ENCODE measurements at regions not wholly inside any gene's neighbourhood (a gene's known extent, or its start where the extent isn't known, plus 50 kb on each side); places are given as distances from the start of the nearest gene placed in this dataset.
A peak's percentile ranks its signal among the peaks of the same experiment; 100 is the strongest.
"Not testable (repeated sequence)": the region's sequence is repeated elsewhere in the genome, so short reads cannot be mapped to it uniquely, and the experiment has no call there.

DNA sequence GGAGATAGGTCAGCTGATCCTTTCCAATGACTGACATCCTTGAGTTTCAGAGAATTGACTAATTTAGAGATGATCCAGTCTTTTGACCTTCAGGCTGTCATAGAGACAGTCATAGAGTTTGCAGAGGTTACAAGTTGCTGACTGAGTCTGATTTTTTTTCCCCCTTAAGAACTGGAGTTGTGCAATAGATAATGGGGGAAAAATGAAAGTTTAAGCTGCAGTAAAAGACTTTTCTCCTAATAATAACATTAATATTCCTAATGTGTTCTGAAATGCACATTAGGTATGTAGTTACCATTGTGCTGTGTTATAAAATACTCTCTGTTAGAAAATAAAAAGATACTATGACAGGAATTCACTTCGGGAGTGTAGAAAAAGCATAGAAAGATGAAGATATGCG lies 876.9 kb upstream of the RAG2 start:
- no peak for DNase-seq

DNA sequence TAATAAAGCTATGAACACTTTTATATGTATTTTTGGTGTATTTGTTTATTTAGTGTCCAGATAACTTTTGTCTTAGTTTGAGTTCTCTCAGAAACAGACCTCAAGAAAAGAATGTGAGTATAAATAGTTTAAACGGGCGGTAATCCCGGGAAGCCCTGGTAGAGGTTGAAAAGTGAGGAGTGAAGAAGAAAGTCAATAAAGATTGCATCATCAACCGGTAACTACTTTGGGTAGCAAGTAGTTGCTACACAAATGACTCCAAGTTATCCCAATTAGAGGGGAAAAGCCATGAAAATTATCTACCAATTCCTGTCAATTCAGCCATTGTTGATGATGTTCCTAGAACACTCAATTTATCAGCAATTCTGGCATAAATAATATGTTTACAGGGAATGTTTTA lies 870.3 kb upstream of the RAG2 start:
- DNase-seq: no peak

DNA sequence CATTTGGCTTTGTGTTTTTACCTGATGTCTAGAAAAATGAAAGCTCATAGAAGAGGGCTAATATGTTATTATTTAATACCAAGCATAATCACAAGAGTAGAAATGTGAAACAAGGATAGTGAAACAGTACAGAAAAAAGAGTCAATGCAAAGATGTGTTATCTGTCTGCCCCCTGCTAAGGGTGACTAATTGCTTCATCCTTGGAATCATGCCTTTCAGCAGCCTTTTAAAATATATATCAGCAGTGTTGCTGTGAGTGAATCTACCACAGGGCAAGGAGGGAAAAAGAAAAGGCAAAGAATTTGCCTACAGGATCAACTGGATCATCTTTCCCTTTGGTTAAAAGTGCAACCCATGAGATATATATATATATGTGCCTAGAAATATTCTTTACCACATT lies 867.2 kb upstream of the RAG2 start:
- DNase-seq: no peak

DNA sequence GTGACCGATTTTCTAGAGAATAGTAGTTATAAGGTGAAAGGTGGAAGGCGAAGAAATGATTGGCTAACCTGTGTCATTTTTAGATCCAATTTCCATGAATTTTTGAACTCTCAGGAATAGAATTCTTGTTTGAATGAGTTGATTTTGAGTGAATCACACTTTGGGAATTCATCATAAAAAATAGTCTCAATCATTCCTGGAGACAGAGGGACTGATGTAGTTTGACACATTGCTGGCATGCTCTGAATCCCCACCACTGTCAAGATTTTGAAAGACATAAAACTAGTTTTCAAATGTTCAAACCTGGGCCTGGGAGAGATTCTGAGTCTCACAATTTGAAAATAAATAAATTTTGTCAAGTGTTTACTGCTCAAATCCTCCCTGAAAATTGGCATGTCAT lies 861.4 kb upstream of the RAG2 start:
- no peak for DNase-seq

DNA sequence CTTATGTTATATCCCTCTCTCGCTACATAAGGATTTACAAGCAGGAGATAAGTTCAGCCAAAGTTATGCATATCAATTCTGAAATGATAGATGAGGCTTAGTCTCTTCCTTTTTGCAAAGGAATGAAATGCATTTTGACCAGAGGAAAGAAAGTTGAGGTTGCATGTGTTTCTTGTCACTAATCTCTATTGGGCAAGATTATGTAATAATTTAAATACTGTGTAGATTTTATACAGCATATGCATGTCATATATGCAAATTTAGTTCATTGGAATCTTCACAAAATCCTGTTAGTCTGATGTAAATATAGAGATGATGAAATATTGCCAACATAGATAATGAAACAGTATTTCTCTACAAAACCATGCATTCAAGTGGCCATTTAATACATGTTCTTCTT lies 858.7 kb upstream of the RAG2 start:
- DNase-seq: no peak

DNA sequence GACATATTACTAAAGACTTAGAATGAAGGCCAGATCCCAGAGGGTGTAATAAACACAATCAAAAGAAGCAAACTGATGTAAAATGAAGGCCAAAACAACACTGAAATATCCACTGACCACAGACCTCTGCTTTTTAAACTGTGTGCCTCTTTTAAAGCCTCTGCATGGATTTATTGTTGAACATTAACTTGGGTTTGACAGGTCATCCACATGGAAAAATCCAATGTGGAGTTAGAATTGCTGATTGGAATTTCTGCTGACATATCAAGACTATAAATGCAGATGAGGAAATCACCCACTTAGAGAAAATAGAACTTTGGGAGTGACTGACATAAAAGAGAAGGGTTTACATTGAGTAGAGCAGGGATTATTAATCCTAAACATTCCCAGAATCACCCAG lies 853.9 kb upstream of the RAG2 start:
- no peak for DNase-seq

DNA sequence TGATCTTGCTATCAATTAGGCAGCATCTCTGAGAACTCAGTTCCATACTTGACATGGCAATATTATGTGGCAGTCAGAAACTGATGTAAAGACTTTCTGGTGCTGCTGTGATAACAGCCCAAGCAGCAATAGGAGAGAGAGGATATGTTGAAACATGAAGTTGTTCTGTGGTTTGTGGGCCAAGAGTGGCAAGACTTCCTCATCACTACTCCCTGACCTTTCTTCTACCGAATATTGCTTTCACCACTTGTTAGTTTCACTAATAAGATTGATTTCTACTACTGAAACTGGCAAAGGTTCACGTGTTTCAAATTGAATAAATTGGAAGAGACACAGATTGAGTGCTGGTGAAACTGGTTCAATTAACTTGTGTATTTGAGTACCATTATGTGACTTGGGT lies 852.6 kb upstream of the RAG2 start:
- no peak for DNase-seq

DNA sequence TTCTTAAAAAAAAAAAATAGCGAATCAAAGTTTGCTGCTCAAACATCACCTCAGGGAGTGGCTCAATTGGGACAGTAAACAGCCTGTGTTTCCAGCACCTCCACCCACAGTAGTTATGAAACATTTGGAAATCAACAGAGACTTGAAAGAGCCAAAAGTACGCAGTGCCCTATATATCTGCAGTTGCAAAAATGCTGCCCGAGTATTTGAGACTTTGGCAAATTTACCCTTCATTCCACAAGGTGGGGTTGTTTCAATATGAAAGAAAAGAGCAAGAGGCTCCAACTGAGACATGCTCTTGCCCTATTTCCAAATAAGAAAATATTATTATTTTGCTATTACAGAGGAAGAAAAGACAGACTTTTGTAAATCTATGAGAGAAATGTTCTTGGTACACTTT lies 851.1 kb upstream of the RAG2 start:
- DNase-seq: peak; percentile 53

DNA sequence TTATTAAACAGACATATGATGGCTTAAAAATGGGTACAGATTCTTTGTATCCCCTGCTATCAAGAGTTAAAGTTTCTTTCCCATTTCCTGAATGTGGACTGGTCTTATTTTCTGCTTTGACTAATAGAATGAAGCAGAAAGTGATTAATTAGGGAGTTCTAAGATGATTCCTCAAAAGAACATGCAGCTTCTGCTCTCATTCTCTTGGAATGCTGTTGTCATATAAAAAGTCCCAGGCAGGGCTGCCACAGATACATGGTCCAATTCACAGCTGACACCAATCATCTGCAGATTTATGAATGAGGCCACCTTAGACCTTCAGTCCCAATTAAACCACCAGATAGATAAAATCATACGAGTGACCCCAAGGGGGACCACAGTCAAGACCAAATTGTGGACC lies 844.5 kb upstream of the RAG2 start:
- no peak for DNase-seq

DNA sequence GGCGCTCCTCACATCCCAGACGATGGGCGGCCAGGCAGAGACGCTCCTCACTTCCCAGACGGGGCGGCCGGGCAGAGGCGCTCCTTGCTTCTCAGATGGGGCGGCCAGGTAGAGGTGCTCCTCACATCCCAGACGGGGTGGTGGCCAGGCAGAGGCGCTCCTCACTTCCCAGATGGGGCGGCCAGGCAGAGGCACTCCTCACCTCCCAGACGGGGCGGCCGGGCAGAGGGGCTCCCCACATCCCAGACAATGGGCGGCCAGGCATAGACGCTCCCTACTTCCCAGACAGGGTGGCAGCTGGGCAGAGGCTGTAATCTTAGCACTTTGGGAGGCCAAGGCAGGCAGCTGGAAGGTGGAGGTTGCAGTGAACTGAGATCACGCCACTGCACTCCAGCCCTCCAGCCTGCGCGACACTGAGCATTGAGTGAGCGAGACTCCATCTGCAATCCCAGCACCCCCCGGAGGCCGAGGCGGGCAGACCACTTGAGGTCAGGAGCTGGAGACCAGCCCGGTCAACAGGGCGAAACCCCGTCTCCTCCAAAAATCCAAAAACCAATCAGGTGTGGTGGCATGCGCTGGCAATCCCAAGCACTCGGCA lies 833.7 kb upstream of the RAG2 start:
- not testable (repeated sequence) for DNase-seq

DNA sequence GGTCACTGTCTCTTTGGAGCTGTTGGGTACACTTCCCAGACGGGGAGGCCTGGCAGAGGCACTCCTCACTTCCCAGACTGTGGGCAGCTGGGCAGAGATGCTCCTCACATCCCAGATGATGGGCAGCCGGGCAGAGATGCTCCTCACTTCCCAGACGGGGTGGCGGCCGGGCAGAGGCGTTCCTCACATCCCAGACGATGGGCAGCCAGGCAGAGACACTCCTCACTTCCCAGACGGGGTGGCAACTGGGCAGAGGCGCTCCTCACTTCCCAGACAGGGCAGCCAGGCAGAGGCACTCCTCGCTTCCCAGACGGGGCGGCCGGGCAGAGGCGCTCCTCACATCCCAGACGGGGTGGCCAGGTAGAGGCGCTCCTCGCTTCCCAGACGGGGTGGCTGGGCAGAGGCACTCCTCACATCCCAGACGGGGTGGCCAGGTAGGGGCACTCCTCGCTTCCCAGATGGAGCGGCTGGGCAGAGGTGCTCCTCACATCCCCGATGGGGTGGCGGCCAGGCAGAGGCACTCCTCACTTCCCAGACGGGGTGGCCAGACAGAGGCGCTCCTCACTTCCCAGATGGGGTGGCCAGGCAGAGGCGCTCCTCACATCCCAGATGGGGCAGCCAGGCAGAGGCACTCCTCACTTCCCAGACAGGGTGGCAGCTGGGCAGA lies 833.1 kb upstream of the RAG2 start:
- DNase-seq: not testable (repeated sequence)

DNA sequence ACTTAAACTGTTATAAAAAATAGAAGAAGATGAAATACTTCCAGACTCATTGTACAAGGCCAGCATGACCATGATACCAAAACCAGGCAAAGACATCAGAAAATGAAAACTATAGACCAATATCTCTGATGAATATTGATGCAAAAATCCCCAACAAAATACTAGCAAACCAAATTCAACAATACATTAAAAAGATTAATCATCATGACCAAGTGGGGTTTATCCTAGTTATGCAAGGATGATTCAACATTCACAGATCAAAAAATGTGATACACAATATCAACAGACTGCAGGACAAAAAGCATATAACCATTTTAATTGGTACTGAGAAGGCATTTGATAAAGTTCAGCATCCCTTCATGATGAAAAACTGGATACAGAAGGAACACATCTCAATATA lies 824.5 kb upstream of the RAG2 start:
- DNase-seq: no peak

DNA sequence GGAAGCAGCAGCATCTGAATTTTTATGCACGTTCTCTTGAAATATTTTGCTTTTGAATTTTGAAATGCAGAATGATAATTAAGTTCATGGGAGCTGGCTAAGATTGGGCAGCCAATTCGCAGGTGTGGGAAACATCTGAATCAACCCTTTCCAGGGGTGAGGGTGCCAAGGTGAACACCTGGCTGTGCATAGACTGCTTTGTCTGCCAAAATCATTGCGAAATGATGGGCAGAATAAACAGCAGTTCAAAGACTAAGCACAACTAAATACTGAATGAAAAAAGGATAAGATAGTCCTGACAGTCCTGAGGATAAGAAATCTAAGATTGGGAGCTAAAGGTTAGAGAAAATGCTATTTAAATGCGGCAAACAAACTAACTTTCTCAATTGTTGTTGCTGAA lies 813.3 kb upstream of the RAG2 start:
- no peak for DNase-seq

DNA sequence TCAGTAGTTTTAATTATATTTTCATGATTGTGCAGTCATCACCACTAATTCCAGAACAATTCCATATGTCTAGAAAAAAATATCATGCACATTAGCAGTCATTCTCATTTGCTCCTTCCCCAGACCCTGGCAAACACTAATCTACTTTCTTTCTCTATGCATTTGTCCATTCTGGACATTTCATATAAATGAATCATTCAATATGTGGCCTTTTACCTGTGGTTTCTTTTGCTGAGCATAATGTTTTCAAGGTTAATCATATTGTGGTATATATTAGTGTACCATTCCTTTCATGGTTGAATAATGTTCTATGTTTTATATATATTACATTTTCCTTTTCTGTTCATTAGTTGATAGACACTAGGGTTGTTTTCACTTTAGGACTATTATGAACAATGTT lies 811.1 kb upstream of the RAG2 start:
- no peak for DNase-seq

DNA sequence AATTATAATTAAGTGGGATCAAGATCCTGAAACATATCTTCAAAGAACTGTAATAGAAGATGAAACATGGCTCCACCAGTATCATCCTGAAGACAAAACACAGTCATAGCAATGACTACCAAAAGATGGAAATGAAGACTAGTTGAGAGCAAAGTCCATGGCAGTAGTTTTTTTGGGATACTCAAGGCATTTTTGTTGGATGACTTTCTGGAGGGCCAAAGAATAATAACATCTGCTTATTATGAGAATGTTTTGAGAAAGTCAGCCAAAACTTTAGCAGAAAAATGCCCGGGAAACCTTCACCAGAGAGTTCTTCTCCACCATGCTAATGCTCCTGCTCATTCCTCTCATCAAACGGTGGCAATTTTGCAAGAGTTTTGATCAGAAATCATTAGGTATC lies 809.4 kb upstream of the RAG2 start:
- no peak for DNase-seq

DNA sequence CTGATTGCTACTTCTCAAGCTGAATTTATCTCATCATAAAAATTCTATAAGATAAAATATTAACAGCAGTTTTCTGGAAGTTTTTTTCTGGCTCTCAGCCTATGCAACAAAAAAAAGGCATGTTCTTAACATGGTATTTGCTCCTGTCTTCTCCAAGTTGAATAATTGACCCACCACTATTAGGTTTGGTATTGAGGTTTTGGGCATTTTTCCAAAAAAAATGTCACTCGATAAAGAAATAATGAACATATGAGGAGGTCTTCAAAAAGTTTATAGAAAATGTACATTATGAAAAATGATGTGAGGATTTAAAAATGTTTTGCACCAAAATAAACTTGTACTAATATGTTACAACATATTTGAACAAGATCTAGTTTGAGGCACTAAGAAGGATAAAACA lies 808.6 kb upstream of the RAG2 start:
- DNase-seq: no peak

DNA sequence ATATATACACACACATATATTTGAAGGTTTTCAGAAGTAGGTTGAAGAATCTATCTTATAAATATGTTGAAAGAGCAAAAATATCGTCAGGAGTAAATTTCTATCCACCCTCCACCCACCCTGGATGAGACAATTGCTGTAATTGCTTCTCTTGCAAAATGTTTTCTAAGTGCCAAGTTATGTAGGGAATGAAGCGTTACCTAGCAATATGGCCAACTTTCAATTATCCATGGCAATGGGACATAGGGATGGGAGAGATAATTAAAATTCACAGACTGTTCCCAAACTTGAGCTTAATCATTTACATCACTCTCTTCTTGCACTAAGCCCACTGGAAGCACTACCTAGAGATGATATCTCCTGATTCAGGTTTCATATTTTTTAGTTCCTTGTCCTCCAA lies 806.2 kb upstream of the RAG2 start:
- DNase-seq: no peak

DNA sequence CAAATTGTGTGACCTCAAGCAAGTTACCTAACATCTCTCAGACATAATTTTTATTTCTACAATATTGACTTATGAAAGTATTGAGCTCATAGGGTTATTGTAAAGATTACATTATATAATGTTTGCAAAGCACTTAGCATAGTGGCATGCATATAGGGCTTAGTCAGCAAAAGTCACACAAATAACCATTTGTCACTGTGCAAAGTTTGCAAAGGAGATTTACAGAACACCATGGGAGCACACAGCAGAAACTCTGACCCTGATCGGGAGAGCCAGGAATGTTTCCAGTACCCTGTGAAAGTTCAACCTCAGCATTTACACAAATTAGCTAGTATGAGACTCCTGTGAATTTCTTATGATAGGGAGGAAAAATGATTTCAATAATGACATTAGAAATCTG lies 804.6 kb upstream of the RAG2 start:
- no peak for DNase-seq

DNA sequence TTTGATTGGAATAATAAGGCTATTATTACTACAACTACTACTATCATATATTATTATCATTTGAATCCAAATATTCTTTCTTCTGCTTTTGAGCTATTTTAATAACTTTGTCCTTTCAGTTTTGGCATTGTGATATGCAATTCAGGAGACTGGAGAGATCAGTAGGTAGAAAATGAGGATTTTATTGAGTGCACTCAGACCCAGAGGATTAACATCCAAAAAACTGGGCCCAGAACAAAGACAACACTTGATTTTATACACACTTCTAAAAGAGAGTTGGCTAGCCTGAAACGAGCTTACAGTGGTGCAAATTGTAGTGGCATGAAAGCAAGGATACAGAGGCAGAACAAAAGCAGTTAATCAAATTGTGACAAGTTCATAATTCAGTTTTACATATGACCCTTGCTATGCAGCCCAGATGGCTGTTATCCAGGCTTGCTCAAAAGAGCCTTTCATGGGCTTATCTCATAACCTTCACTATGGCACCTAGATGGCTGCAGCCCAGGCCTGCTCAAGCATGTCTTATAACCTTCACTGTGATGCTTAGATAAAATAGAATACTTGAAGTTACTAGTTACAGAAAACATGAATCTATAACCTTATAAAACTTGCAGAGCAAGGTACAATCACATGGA lies 796.3 kb upstream of the RAG2 start:
- no peak for DNase-seq

DNA sequence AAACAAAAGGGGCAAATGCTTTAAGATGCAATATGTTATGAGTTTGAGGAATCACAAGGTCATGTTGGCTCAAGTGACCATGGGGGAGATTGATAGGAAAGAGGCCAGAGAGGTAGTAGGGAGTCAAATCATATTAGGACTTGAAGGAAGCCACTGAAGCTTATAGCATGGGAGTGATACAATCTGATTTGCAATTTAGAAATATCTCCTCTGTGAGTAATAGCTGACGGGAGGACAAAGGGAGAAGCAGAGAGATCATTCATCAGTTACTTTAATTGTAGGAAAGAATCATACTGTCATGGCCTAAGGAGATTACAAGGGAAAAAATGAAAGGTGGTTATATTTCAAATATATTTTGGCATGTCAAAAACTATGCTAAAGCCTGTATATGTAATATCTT lies 793.6 kb upstream of the RAG2 start:
- DNase-seq: no peak

DNA sequence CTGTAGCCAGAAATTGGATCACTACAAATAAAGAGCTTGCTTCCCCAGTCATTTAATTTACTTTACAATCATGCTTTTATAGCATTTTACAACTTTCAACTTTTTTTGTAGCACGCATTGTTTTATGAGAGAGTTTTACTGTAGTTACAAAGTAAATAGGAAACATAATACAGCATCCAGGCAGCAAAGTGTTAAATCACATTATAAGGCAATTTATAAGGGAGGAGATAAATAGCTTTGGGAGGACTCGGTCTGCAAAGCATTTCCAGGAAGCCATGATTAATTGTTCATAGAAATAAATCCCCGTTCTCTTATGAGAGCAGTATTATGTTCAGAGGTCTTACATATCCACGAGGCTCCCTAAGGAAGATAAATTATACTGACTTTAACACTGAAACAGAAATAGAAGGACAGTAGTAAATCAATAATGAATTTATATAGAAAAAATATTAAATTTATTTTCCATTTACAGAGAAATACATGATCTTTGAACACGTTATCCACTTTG lies 792.6 kb upstream of the RAG2 start:
- DNase-seq: peak; percentile 56

DNA sequence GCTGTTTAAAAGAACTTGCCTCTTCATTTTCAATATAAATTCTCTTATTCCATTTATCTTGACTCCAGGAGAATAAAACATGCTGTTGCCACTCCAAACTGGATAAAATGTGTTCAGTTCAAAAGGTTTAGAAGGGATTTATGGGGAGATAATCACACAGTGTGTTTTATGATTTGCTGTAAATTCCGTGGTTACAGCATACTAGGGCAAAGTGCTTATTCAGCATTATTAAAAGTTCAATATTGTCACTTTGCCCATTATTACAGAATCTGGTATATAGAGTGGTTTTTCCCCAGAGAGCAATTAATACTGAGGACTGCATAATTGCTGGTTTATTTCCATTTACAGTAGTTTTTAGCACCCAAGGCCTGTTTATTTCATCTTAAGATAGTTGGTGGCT lies 780.9 kb upstream of the RAG2 start:
- DNase-seq: no peak

DNA sequence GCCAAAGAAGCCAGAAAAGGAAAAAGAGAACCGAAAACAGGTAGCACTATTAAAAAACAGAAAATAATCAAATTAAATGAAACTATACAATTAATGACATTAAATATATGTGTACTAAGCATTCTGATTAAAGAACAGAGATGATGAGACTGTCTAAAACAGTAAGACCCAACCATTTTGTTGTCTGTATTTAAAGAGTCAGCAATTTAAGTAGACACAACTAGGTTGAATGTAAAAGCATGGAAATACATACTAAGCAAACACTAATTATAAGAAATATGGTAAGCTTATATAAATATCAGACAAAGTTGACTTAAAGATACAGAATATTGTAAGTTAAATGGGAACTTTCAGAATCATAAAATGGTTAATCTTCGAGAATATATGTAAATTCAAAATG lies 774.6 kb upstream of the RAG2 start:
- DNase-seq: no peak

DNA sequence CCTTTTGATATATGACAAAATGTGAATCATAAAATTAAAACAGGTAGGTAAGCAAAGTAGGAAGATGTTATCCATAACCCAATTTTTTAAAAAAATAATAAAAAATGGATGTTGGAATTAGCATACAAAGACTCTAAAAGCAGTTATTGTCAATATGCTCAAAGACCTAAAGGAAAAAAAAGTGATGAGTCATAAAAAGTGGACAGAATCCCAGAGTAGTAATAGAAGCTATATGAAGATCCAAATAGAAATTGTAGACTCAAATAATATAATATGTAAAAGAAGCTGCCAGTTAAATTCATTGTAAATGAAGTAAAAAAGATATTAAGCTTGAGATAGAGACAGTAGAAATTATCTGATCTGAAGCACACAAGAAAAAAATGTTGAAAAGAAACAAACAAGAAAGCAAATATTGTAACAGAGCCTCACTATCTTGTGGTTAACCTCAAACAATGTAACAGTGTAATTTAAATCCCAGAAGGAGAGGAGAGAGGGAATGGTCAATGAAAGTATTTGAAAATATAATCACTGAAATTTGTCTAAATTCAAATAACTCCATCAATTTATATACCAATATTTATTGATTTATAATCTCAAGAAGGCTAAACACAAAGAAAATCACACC lies 773.4 kb upstream of the RAG2 start:
- no peak for DNase-seq

All from NCI-H82 (cell line).